GM23338 (cell line): ENCODE measurements at regions not wholly inside any gene's neighbourhood (a gene's known extent, or its start where the extent isn't known, plus 50 kb on each side); places are given as distances from the start of the nearest gene placed in this dataset.
"Not testable (repeated sequence)": the region's sequence is repeated elsewhere in the genome, so short reads cannot be mapped to it uniquely, and the experiment has no call there.

ENCODE experiments used
- CTCF ChIP-seq, 2 experiments: fragments of 200-600 bp in 1 of 2; sonication (generic) in 1 of 2; conservative IDR thresholded peaks; 2 replicates each; pipeline versions ENCODE4 v1.5.1 to v1.6.1; 2016 to 2017; ENCODE audit warnings: antibody characterized with exemption in 2 of 2, low read depth in 2 of 2, mild to moderate bottlenecking in 2 of 2, moderate library complexity in 1 of 2
- ETS1 ChIP-seq: IDR thresholded peaks from 2 replicates; pipeline ENCODE4 v1.6.1; 2016; ENCODE audit warnings: antibody characterized with exemption
- EZH2 ChIP-seq: fragments of 200-600 bp; sonication (generic); IDR thresholded peaks from one replicate; pipeline ENCODE4 v1.8.0; 2017; ENCODE audit warnings: antibody characterized with exemption, mild to moderate bottlenecking, low read depth; ENCODE audit not compliant: unreplicated experiment
- EZH2phosphoT487 ChIP-seq: fragments of 200-600 bp; sonication (generic); IDR thresholded peaks from one replicate; pipeline ENCODE4 v1.8.1; 2018; ENCODE audit warnings: antibody characterized with exemption; ENCODE audit not compliant: unreplicated experiment
- JUNB ChIP-seq: IDR thresholded peaks from one replicate; pipeline ENCODE4 v1.6.1; 2016; ENCODE audit warnings: antibody characterized with exemption; ENCODE audit not compliant: unreplicated experiment
- POLR2AphosphoS5 ChIP-seq: IDR thresholded peaks from 2 replicates; pipeline ENCODE4 v1.6.1; 2016; ENCODE audit warnings: antibody characterized with exemption, low read depth
- ZNF331 ChIP-seq: fragments of 250-450 bp; sonication (Bioruptor Pico); IDR thresholded peaks from 2 replicates; pipeline ENCODE4 v1.5.0; 2020; ENCODE audit warnings: low read depth, mild to moderate bottlenecking, moderate library complexity
- TF ChIP-seq, protein P1 (sequence below): IDR thresholded peaks from one replicate; pipeline ENCODE4 v1.6.1; 2018; ENCODE audit warnings: antibody characterized with exemption; ENCODE audit not compliant: unreplicated experiment

DNA sequence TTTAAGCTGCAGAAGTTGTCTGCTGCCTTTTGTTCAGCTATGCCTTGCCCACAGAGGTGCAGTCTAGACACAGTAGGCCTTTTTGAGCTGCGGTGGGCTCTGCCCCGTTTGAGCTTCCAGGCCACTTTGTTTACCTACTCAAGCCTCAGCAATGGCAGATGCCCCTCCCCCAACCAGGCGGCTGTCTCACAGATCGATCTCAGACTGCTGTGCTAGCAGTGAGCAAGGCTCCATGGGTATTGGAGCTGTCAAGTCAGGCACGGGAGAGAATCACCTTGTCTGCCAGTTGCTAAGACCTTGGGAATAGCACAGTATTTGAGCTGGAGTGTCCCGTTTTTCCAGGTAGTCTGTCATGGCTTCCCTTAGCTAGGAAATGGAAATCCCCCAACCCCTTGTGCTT lies 587.8 kb upstream of the CLINT1 start:
- not testable (repeated sequence) for TF ChIP-seq POLR2AphosphoS5; CTCF (conservative IDR thresholded peaks at IDR 0.05; ENCODE audit: low read depth in 2 of 2); EZH2; ZNF331 (CRISPR knock-in tag); EZH2phosphoT487; JUNB; ETS1
- TF ChIP-seq, protein P1, sequence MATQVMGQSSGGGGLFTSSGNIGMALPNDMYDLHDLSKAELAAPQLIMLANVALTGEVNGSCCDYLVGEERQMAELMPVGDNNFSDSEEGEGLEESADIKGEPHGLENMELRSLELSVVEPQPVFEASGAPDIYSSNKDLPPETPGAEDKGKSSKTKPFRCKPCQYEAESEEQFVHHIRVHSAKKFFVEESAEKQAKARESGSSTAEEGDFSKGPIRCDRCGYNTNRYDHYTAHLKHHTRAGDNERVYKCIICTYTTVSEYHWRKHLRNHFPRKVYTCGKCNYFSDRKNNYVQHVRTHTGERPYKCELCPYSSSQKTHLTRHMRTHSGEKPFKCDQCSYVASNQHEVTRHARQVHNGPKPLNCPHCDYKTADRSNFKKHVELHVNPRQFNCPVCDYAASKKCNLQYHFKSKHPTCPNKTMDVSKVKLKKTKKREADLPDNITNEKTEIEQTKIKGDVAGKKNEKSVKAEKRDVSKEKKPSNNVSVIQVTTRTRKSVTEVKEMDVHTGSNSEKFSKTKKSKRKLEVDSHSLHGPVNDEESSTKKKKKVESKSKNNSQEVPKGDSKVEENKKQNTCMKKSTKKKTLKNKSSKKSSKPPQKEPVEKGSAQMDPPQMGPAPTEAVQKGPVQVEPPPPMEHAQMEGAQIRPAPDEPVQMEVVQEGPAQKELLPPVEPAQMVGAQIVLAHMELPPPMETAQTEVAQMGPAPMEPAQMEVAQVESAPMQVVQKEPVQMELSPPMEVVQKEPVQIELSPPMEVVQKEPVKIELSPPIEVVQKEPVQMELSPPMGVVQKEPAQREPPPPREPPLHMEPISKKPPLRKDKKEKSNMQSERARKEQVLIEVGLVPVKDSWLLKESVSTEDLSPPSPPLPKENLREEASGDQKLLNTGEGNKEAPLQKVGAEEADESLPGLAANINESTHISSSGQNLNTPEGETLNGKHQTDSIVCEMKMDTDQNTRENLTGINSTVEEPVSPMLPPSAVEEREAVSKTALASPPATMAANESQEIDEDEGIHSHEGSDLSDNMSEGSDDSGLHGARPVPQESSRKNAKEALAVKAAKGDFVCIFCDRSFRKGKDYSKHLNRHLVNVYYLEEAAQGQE, result not testable (repeated sequence)
